Cardiac fibroblast (primary cell): ENCODE measurements at regions not wholly inside any gene's neighbourhood (a gene's known extent, or its start where the extent isn't known, plus 50 kb on each side); places are given as distances from the start of the nearest gene placed in this dataset.

Experiments
- DNase-seq, 2 donors: peaks; one replicate each; pipeline versions ENCODE4 v3.0.0 to v3.0.0-alpha.2; 2010; ENCODE audit warnings: low read depth in 2 of 2
- H3K4me3 ChIP-seq, 2 donors: replicated peaks in 1 of 2; 1 replicate in 1 of 2; 2 replicates in 1 of 2; pipeline ENCODE4 v1.5.1; 2011; ENCODE audit warnings: low read depth in 2 of 2, low read length in 2 of 2, mild to moderate bottlenecking in 2 of 2, moderate library complexity in 1 of 2
- CTCF ChIP-seq: IDR thresholded peaks from one replicate; pipeline ENCODE4 v1.5.1; 2011; ENCODE audit warnings: low read depth, mild to moderate bottlenecking, low read length, inconsistent platforms

- no peak for TF ChIP-seq CTCF
- no peak for DNase-seq
- no peak overlapping the region for H3K4me3 ChIP-seq
Observed at GRCh38 chr9:118896324-118897000, 472.8 kb downstream of the BRINP1 start.

GRCh38 chr9:118918180-118918579 lies 451.1 kb downstream of the BRINP1 start:
- TF ChIP-seq CTCF: no peak
- DNase-seq: no peak
- no peak overlapping the region for H3K4me3 ChIP-seq

- DNase-seq: no peak
- no peak for TF ChIP-seq CTCF
- H3K4me3 ChIP-seq: no peak overlapping the region
Observed at GRCh38 chr9:118928722-118929121, 440.5 kb downstream of the BRINP1 start.

- H3K4me3 ChIP-seq: no peak overlapping the region
- DNase-seq: peak in 1 of 2 donors; percentile 2
- TF ChIP-seq CTCF: no peak
Observed at GRCh38 chr9:118929287-118929686, 439.9 kb downstream of the BRINP1 start.

GRCh38 chr9:118931941-118932340 lies 437.3 kb downstream of the BRINP1 start:
- no peak for DNase-seq
- no peak for TF ChIP-seq CTCF
- H3K4me3 ChIP-seq: no peak overlapping the region

- DNase-seq: no peak
- no peak overlapping the region for H3K4me3 ChIP-seq
- no peak for TF ChIP-seq CTCF
Observed at GRCh38 chr9:118938581-118938980, 430.7 kb downstream of the BRINP1 start.

- H3K4me3 ChIP-seq: no peak overlapping the region
- TF ChIP-seq CTCF: no peak
- DNase-seq: no peak
Observed at GRCh38 chr9:118940473-118940872, 428.8 kb downstream of the BRINP1 start.
